Fibroblast of peridontal ligament (primary cell): ENCODE measurements at regions not wholly inside any gene's neighbourhood (a gene's known extent, or its start where the extent isn't known, plus 50 kb on each side); places are given as distances from the start of the nearest gene placed in this dataset.

ENCODE experiments used
- DNase-seq: peaks from one replicate; pipeline ENCODE4 v3.0.0-alpha.2; 2010; ENCODE audit errors: extremely low read depth

DNA sequence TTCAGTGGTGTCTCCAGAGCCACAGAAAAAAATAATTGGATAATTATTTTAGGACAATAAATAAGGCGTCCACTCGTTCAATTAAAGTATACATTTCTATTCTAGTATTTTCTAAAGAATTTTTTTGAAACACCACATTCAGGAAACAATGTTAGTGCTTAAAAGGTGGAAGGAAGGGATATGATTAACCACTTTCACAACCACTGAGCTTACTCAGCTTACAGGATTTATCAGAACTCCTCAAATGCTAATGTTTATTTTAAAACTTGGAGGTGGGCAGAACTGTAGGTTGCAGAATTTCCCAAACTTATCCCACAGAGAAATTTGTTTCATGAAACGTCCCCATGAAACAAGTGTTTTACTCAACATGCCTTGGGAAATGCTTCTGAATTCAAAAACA lies 54.3 kb upstream of the MAGEB2 start:
- no peak for DNase-seq
